Renal pelvis (tissue), 1 donor: ENCODE measurements at regions not wholly inside any gene's neighbourhood (a gene's known extent, or its start where the extent isn't known, plus 50 kb on each side); places are given as distances from the start of the nearest gene placed in this dataset.
A peak's percentile ranks its signal among the peaks of the same experiment; 100 is the strongest.

Source experiments
- DNase-seq: peaks from one replicate; pipeline ENCODE4 v3.0.0-alpha.2; 2013

- DNase-seq, result peak; percentile 70
Observed at GRCh38 chr13:74966814-74967424, 515.0 kb downstream of the TBC1D4 start.

DNA sequence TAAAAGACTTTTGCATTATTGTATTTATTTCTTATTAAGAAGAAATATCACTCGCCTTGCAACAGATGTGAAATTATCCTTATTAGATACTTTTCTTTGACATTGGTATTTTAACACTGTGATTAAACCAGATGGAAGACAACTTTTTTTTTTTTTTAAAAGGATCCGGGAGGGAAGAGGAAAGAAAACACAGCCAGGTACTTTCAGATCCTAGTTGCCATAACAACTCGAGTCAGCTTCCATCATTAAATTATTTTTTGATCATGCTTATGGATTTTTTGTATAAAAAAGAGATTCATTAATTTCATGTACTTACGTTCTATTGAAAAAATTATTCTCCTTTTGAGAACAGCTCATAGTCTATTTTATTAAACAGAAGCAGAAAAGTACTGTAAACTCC is 515.7 kb downstream of the TBC1D4 start:
- no peak for DNase-seq

- DNase-seq, result no peak
Observed at GRCh38 chr13:74945637-74946036, 536.3 kb downstream of the TBC1D4 start.

- DNase-seq, result no peak
Observed at GRCh38 chr13:74931698-74932433, 550.1 kb downstream of the TBC1D4 start.

GRCh38 chr13:74930402-74931165 is 551.4 kb downstream of the TBC1D4 start:
- DNase-seq, result no peak

DNA sequence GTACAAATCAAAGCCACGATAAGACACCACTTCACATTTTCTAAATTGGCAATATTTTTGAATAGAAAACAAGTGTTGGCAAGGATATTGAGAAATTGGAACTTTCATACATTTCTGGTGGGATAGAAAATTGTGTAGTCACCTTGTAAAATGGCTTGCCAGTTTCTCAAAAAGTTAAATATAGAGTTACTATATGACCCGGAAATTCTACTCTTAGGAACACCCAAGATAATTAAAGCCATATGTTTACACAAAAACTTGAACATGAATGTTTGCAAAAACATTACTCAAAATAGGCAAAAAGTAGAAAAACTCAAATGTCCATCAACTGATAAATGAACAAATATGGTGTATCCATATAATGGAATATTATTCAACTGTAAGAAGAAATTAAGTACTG is 552.5 kb downstream of the TBC1D4 start:
- DNase-seq, result no peak

- no peak for DNase-seq
Observed at GRCh38 chr13:74927823-74928222, 554.1 kb downstream of the TBC1D4 start.

DNA sequence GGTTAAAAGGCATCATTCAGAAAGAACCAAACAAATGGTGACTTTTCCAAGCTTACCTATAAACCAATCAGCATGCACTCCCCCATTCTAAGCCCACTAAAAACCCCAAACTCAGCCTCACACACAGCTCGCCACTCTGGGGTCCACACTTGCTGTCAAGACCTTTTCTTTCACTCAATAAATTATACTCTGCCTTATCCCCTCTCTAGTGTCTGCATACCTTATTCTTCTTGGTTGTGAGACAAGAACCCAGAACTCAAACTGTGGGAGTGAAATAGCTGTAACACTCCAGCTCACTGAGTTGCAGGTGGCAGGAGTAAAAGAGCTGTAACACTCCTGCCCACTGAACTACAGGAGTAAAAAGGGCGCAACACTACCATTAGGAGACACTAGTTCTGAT is 559.0 kb downstream of the TBC1D4 start:
- no peak for DNase-seq

- DNase-seq, result no peak
Observed at GRCh38 chr13:74921326-74921725, 560.6 kb downstream of the TBC1D4 start.

GRCh38 chr13:74920920-74921319 is 561.0 kb downstream of the TBC1D4 start:
- no peak for DNase-seq

DNA sequence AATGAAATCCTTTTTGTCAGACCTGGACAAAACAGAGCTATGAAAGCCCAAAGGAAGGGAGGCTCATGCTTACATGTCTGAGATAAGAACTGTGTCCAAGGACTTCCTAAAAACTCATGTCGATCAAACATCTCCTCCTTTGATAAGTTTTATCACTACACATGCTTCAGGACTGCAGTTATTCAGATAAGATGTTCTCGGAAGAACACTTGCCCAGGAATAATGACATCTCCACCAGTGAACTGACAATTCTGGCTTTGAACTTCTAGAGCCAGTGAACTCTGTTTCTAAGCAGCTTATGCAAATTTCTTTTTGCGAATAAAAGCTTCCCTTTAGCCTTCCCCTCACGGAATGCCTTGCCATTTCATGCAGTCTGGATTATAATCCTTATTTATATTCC is 561.6 kb downstream of the TBC1D4 start:
- DNase-seq, result no peak

DNA sequence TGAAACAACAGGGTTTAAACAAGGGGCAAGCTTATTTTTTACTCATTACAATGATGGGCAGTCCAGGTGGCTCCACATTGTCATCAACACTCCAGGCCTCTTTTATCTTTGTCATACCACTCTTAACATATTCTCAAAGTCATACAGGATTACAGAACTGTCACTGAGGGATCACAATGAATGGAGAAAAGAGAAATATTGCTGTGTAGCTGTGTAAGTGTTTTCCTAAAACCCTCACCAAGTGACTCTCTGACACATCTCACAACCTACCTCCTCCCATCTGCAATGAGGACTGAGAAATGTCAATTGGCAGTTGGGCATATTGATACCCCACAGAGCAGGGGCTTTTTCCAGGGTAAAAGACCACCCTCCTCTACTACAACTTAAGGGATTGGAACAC is 562.1 kb downstream of the TBC1D4 start:
- DNase-seq, result no peak

DNA sequence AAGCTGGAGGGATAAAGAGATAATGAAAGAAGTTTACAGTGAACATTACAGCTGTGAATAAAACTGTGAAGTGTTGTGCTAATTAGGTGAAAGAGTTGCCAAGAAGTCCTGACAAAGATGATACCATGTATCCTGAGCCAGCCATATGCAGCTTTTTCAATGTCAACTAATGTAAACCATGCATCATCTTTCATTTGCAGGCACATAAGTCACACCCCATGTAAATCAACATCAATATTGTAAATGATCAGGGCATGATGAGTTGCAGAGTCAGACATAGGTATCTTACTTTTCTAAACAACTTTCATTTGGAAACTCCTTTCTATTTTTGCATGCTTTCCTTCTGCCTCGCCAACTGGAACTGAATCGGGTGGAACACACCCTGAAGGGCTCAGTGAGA is 569.1 kb downstream of the TBC1D4 start:
- DNase-seq, result no peak

DNA sequence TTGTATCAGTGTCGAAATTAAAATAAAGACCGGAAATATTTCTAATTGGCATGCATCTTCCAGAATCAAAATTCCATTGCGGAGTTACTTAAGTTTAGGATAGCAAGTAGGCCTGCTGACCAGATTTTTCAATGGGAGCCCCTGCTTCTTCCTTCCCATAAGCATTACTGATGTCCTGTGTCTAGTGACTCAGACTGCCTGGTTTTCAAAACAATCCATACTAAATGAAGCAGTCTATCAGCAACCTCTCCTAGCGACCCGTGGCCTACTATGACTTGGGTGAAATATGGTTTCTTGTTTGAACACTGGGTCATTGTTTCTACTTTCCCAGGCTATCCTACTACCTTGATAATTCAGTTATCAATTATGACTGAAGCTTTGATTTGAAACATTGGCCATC is 571.6 kb downstream of the TBC1D4 start:
- DNase-seq, result no peak

- no peak for DNase-seq
Observed at GRCh38 chr13:74907788-74908187, 574.2 kb downstream of the TBC1D4 start.

- DNase-seq, result no peak
Observed at GRCh38 chr13:74904556-74904955, 577.4 kb downstream of the TBC1D4 start.

GRCh38 chr13:74895042-74895796 is 586.8 kb downstream of the TBC1D4 start:
- DNase-seq, result no peak

DNA sequence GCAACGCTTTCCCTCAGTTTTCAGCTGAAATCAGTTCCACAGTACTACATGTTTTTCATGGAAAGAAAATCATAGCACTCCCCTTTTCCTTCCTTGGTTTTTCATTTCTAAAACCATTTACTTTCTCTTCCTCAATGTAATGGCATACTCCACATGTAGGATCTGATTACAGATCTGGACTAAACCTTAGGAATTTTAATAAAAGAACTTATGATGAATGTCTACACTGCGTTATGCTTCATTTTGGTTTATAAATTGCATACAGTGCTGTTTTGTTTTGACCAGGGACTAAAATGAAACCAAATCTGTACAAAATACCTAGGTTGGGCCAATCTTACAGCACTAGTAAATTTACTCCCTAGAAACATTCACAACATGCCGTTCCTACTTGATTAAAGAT is 589.9 kb downstream of the TBC1D4 start:
- DNase-seq, result no peak

- DNase-seq, result no peak
Observed at GRCh38 chr13:74891610-74892009, 590.4 kb downstream of the TBC1D4 start.

DNA sequence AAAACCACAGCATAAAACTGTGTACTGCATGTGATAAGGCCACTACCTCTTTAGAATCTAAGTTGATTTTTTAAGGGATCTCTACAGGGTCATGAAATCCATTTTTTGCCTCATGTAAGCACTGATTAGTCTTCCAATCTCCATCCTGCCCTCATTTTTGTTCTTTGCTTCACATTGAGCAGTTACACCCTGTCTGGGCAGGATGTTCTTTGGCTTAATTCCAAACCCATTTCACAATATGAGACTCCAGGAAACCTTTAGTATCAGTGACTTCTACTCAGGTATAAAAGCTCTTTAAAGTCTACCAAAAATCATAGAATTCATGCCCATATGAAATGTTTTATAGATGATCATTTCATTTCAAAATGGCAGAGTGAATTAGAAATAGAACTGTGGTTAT is 592.6 kb downstream of the TBC1D4 start:
- DNase-seq, result no peak

- DNase-seq, result no peak
Observed at GRCh38 chr13:74886502-74886901, 595.5 kb downstream of the TBC1D4 start.

DNA sequence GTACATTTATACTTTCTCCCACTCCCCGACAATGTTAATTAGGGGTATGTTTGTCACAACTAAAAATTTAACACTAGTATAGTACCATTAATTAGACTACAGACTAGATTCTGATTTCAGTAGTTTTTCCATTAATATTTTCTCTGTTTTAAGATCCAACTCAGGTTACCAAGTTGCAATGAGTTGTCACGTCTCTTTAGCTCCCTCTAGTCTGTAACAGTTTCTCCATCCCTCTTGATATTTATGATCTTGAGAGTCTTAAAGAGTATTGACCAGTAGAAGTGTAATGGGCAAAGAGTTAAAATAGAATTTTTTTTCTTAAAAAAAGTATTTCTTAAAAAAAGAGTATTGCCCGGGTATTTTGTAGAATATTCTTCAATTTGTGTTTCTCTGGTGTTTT is 598.1 kb downstream of the TBC1D4 start:
- DNase-seq, result no peak
